ENCODE measurements at regions not wholly inside any gene's neighbourhood (a gene's known extent, or its start where the extent isn't known, plus 50 kb on each side); places are given as distances from the start of the nearest gene placed in this dataset.

- Histone ChIP-seq H3K4me1 (ENCODE audit: insufficient read depth, low read length) (no peaks in the 10 kb centered on the region), H3K27ac (ENCODE audit: extremely low read length, insufficient read depth, low read length) (no peak overlapping the region), H3K27me3 (ENCODE audit: control insufficient read depth in 1 of 2, insufficient read depth in 2 of 2, low read length in 2 of 2) (no peaks in the 10 kb centered on the region), H3K36me3 (replicated peaks in 1 of 2; ENCODE audit: control insufficient read depth in 1 of 2, insufficient read depth in 2 of 2, low read length in 2 of 2) (no peaks in the 10 kb centered on the region), H3K79me2 (ENCODE audit: insufficient read depth, low read length) (no peaks in the 10 kb centered on the region), H2AFZ (ENCODE audit: low read length) (no peak overlapping the region), H3K9me3 (ENCODE audit: low read length) (no peaks in the 10 kb centered on the region), H3K9ac (ENCODE audit: insufficient read depth, low read depth, low read length) (no peak overlapping the region), H3K4me2 (ENCODE audit: low read depth, low read length) (no peak overlapping the region), H4K20me1 (ENCODE audit: insufficient read depth, low read length) (no peaks in the 10 kb centered on the region), H3K4me3 (replicated peaks in 1 of 3; ENCODE audit: insufficient read depth in 1 of 3, low read depth in 2 of 3, low read length in 3 of 3) (no peak overlapping the region)
- intact Hi-C loops (cut with micrococcal nuclease; ENCODE audit: unreplicated experiment): no loop called here
- 33% methylated on average over 3 of the region's 3 CpGs for WGBS (ENCODE audit: low lambda C conversion rate)
- BruUV-seq (replicated peaks): no TSS peak
- POLR2A ChIA-PET: no interaction called here
- TF ChIP-seq TSC22D2 (CRISPR knock-in tag; IDR thresholded peaks at IDR 0.05; ENCODE audit: borderline replicate concordance) (no peak), RELA (CRISPR knock-in tag; IDR thresholded peaks at IDR 0.05) (no peak), MXD3 (CRISPR knock-in tag; IDR thresholded peaks at IDR 0.05) (no peak)
- CTCF ChIA-PET (ENCODE audit: low intra/inter-chr PET ratio, low total read pairs): no interaction called here
- no peak for ATAC-seq
- FAIRE-seq: no peak
- DNase-seq (ENCODE audit: low spot score): no peak
- in situ Hi-C loops (cut with HindIII; ENCODE audit: extremely low pct_ligation_motif_present, low pct_unique_long_range_greater_than_20kb): no loop called here
Measured at GRCh38 chr6:74287932-74288331, 591.9 kb downstream of the CD109 start.

GRCh38 chr6:74287441-74287840, 591.4 kb downstream of the CD109 start:
- in situ Hi-C loops (cut with HindIII; ENCODE audit: extremely low pct_ligation_motif_present, low pct_unique_long_range_greater_than_20kb): no loop called here
- H3K4me3 ChIP-seq (replicated peaks in 1 of 3; ENCODE audit: insufficient read depth in 1 of 3, low read depth in 2 of 3, low read length in 3 of 3): no peak overlapping the region
- TF ChIP-seq TEAD3 (CRISPR knock-in tag; optimal IDR thresholded peaks at IDR 0.05; ENCODE audit: borderline replicate concordance) (no peak), GABPB1 (CRISPR knock-in tag; IDR thresholded peaks at IDR 0.05) (no peak), ZNF556 (CRISPR knock-in tag; IDR thresholded peaks at IDR 0.05; ENCODE audit: borderline replicate concordance) (no peak), ZBTB33 (CRISPR knock-in tag; IDR thresholded peaks at IDR 0.05) (no peak), ZEB1 (IDR thresholded peaks at IDR 0.05; ENCODE audit: insufficient replicate concordance, low read depth) (no peak), ZNF331 (CRISPR knock-in tag; IDR thresholded peaks at IDR 0.05) (no peak), ZNF263 (CRISPR knock-in tag; IDR thresholded peaks at IDR 0.05) (no peak), THAP8 (CRISPR knock-in tag; IDR thresholded peaks at IDR 0.05; ENCODE audit: borderline replicate concordance) (no peak)

More at GRCh38 chr6:74287441-74287840, 591.4 kb downstream of the CD109 start:
- Histone ChIP-seq H3K27me3 (ENCODE audit: control insufficient read depth in 1 of 2, insufficient read depth in 2 of 2, low read length in 2 of 2) (no peaks in the 10 kb centered on the region), H4K20me1 (ENCODE audit: insufficient read depth, low read length) (no peaks in the 10 kb centered on the region), H3K4me2 (ENCODE audit: low read depth, low read length) (no peak overlapping the region), H2AFZ (ENCODE audit: low read length) (no peak overlapping the region), H3K27ac (ENCODE audit: extremely low read length, insufficient read depth, low read length) (no peak overlapping the region), H3K4me1 (ENCODE audit: insufficient read depth, low read length) (no peaks in the 10 kb centered on the region), H3K79me2 (ENCODE audit: insufficient read depth, low read length) (no peaks in the 10 kb centered on the region), H3K9ac (ENCODE audit: insufficient read depth, low read depth, low read length) (no peak overlapping the region), H3K9me3 (ENCODE audit: low read length) (no peaks in the 10 kb centered on the region), H3K36me3 (replicated peaks in 1 of 2; ENCODE audit: control insufficient read depth in 1 of 2, insufficient read depth in 2 of 2, low read length in 2 of 2) (no peaks in the 10 kb centered on the region)
- no peak for FAIRE-seq
- 1% methylated on average over 2 of the region's 2 CpGs for WGBS (ENCODE audit: low lambda C conversion rate)
- ChIA-PET POLR2A (no interaction called here), CTCF (ENCODE audit: low intra/inter-chr PET ratio, low total read pairs) (no interaction called here)
- BruUV-seq (replicated peaks): no TSS peak
- no peak for ATAC-seq
- DNase-seq (ENCODE audit: low spot score): no peak
- intact Hi-C loops (cut with micrococcal nuclease; ENCODE audit: unreplicated experiment): no loop called here

All from HepG2 (cell line).